ENCODE measurements at regions not wholly inside any gene's neighbourhood (a gene's known extent, or its start where the extent isn't known, plus 50 kb on each side); places are given as distances from the start of the nearest gene placed in this dataset.

DNA sequence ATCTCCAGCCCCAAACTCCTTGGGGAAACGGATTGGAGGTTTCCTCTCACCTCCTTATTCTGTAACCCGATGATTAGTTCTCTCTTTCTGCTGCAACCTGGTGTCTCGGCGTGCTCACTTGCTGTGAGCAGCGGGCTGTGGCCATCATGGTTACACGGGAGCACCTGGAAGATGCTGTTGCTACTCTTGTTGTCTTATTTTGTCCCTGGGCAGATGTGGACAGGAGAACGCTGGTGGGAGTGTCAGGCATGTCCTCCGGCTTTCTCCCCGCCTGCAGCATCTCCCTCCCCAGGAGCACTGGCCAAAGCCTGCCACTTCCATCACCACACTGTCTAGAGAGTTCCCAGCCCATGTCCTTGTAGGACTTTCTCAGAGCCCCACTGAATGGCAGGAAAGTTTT, 211.8 kb upstream of the ZNF536 start:
- Histone ChIP-seq H3K79me2 (ENCODE audit: insufficient read depth, low read length) (no peaks in the 10 kb centered on the region), H2AFZ (ENCODE audit: low read length) (no peak overlapping the region), H3K4me3 (ENCODE audit: low read depth, low read length, poor library complexity, severe bottlenecking) (no peak overlapping the region), H3K27me3 (ENCODE audit: insufficient read depth, low read length) (no peaks in the 10 kb centered on the region), H3F3A (ENCODE audit: insufficient read depth, low read length) (no peaks in the 10 kb centered on the region), H4K20me1 (ENCODE audit: insufficient read depth, low read length) (no peaks in the 10 kb centered on the region), H3K4me1 (ENCODE audit: insufficient read depth, low read length, severe bottlenecking) (no peaks in the 10 kb centered on the region), H3K9ac (ENCODE audit: low read length) (no peak overlapping the region), H3K9me3 (ENCODE audit: low read length) (no peaks in the 10 kb centered on the region), H3K4me2 (ENCODE audit: low read length) (no peak overlapping the region), H3K36me3 (ENCODE audit: insufficient read depth, low read length) (no peaks in the 10 kb centered on the region), H3K9me2 (ENCODE audit: low read depth, low read length) (no peaks in the 10 kb centered on the region), H3K27ac (ENCODE audit: low read depth, low read length, poor library complexity, severe bottlenecking) (no peak overlapping the region)
- TF ChIP-seq, protein P1, sequence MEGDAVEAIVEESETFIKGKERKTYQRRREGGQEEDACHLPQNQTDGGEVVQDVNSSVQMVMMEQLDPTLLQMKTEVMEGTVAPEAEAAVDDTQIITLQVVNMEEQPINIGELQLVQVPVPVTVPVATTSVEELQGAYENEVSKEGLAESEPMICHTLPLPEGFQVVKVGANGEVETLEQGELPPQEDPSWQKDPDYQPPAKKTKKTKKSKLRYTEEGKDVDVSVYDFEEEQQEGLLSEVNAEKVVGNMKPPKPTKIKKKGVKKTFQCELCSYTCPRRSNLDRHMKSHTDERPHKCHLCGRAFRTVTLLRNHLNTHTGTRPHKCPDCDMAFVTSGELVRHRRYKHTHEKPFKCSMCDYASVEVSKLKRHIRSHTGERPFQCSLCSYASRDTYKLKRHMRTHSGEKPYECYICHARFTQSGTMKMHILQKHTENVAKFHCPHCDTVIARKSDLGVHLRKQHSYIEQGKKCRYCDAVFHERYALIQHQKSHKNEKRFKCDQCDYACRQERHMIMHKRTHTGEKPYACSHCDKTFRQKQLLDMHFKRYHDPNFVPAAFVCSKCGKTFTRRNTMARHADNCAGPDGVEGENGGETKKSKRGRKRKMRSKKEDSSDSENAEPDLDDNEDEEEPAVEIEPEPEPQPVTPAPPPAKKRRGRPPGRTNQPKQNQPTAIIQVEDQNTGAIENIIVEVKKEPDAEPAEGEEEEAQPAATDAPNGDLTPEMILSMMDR (IDR thresholded peaks at IDR 0.05; ENCODE audit: low read length) = no peak
- TF ChIP-seq EZH2 (IDR thresholded peaks at IDR 0.05; ENCODE audit: borderline replicate concordance, low read length) = no peak

GRCh38 chr19:30161021-30161655, 211.0 kb upstream of the ZNF536 start:
- no peaks in the 10 kb centered on the region for H3K79me2 ChIP-seq (ENCODE audit: insufficient read depth, low read length)
- H3K27me3 ChIP-seq (ENCODE audit: insufficient read depth, low read length) = no peaks in the 10 kb centered on the region
- no peaks in the 10 kb centered on the region for H3K4me1 ChIP-seq (ENCODE audit: insufficient read depth, low read length, severe bottlenecking)
- H2AFZ ChIP-seq (ENCODE audit: low read length) = no peak overlapping the region
- no peak overlapping the region for H3K9ac ChIP-seq (ENCODE audit: low read length)
- no peak overlapping the region for H3K4me3 ChIP-seq (ENCODE audit: low read depth, low read length, poor library complexity, severe bottlenecking)
- H3K4me2 ChIP-seq (ENCODE audit: low read length) = no peak overlapping the region
- H3K9me2 ChIP-seq (ENCODE audit: low read depth, low read length) = no peaks in the 10 kb centered on the region
- no peaks in the 10 kb centered on the region for H3K36me3 ChIP-seq (ENCODE audit: insufficient read depth, low read length)
- no peaks in the 10 kb centered on the region for H3K9me3 ChIP-seq (ENCODE audit: low read length)
- TF ChIP-seq EZH2 (IDR thresholded peaks at IDR 0.05; ENCODE audit: borderline replicate concordance, low read length) = no peak
- TF ChIP-seq, protein P1 (IDR thresholded peaks at IDR 0.05; ENCODE audit: low read length) = no peak
- no peaks in the 10 kb centered on the region for H3F3A ChIP-seq (ENCODE audit: insufficient read depth, low read length)
- no peak overlapping the region for H3K27ac ChIP-seq (ENCODE audit: low read depth, low read length, poor library complexity, severe bottlenecking)
- no peaks in the 10 kb centered on the region for H4K20me1 ChIP-seq (ENCODE audit: insufficient read depth, low read length)

- Histone ChIP-seq H3K27ac (ENCODE audit: low read depth, low read length, poor library complexity, severe bottlenecking) (no peak overlapping the region), H3K4me3 (ENCODE audit: low read depth, low read length, poor library complexity, severe bottlenecking) (no peak overlapping the region), H3K79me2 (ENCODE audit: insufficient read depth, low read length) (no peaks in the 10 kb centered on the region), H2AFZ (ENCODE audit: low read length) (no peak overlapping the region), H3K4me2 (ENCODE audit: low read length) (no peak overlapping the region), H3K9ac (ENCODE audit: low read length) (no peak overlapping the region), H3K36me3 (ENCODE audit: insufficient read depth, low read length) (no peaks in the 10 kb centered on the region), H3F3A (ENCODE audit: insufficient read depth, low read length) (no peaks in the 10 kb centered on the region), H3K27me3 (ENCODE audit: insufficient read depth, low read length) (no peaks in the 10 kb centered on the region), H3K4me1 (ENCODE audit: insufficient read depth, low read length, severe bottlenecking) (no peaks in the 10 kb centered on the region), H3K9me3 (ENCODE audit: low read length) (no peaks in the 10 kb centered on the region), H4K20me1 (ENCODE audit: insufficient read depth, low read length) (no peaks in the 10 kb centered on the region), H3K9me2 (ENCODE audit: low read depth, low read length) (no peaks in the 10 kb centered on the region)
- TF ChIP-seq, protein P1 (IDR thresholded peaks at IDR 0.05; ENCODE audit: low read length) = no peak
- TF ChIP-seq EZH2 (IDR thresholded peaks at IDR 0.05; ENCODE audit: borderline replicate concordance, low read length) = no peak
These were observed 210.4 kb upstream of the ZNF536 start for GRCh38 chr19:30161770-30162169.
